Fibroblast of pulmonary artery (primary cell): ENCODE measurements at regions not wholly inside any gene's neighbourhood (a gene's known extent, or its start where the extent isn't known, plus 50 kb on each side); places are given as distances from the start of the nearest gene placed in this dataset.

Source experiments
- DNase-seq: peaks from one replicate; pipeline ENCODE4 v3.0.0-alpha.2; 2010; ENCODE audit warnings: low read depth
- H3K4me3 ChIP-seq: replicated peaks from 2 replicates; pipeline ENCODE4 v1.5.1; 2011; ENCODE audit warnings: low read depth, mild to moderate bottlenecking, control low read depth, low read length, moderate library complexity
- TF ChIP-seq, protein P1 (sequence below): IDR thresholded peaks from 2 replicates; pipeline ENCODE4 v1.5.1; 2011; ENCODE audit warnings: mild to moderate bottlenecking, control low read depth, low read length, inconsistent platforms; ENCODE audit errors: missing control alignments

DNA sequence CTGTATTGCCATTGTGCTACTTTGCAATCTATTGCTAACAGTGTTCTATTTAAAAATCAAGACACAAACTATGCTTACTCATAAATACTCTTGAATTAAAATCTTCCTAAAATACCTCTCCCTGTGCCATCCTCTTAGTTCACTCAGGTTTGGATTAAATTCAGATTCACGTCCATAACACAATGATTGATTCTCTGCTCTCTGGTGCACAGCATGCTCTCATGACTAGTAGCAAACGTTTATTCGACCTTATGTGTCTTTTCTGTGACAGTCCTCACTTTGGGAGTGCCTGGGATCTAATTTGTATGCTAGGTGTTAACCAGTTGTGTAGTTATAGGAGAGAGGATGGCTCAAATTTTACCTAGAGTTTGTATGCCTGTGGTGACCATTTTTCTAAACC is 270.4 kb upstream of the FKBP1C start:
- TF ChIP-seq, protein P1, sequence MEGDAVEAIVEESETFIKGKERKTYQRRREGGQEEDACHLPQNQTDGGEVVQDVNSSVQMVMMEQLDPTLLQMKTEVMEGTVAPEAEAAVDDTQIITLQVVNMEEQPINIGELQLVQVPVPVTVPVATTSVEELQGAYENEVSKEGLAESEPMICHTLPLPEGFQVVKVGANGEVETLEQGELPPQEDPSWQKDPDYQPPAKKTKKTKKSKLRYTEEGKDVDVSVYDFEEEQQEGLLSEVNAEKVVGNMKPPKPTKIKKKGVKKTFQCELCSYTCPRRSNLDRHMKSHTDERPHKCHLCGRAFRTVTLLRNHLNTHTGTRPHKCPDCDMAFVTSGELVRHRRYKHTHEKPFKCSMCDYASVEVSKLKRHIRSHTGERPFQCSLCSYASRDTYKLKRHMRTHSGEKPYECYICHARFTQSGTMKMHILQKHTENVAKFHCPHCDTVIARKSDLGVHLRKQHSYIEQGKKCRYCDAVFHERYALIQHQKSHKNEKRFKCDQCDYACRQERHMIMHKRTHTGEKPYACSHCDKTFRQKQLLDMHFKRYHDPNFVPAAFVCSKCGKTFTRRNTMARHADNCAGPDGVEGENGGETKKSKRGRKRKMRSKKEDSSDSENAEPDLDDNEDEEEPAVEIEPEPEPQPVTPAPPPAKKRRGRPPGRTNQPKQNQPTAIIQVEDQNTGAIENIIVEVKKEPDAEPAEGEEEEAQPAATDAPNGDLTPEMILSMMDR: no peak
- H3K4me3 ChIP-seq: no peak overlapping the region
- no peak for DNase-seq

DNA sequence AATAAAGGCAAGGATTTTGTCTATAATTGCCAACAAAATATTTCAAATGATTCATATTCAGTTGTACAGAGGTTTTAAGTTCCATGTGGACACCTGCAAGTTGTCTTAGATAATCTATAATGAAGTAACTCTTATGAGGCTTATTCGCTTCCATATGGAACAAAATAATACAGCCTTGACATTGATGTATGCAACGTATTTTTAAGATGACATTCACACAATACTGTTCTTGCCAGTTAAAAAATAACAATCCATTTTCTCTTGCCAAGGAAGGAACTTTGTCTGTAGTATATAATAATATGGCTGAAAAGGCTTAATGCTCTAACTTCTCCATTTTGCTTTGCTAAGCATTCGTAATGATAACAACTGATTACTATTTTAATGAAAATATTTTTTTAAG is 269.3 kb upstream of the FKBP1C start:
- no peak overlapping the region for H3K4me3 ChIP-seq
- DNase-seq: no peak
- TF ChIP-seq, protein P1: no peak

DNA sequence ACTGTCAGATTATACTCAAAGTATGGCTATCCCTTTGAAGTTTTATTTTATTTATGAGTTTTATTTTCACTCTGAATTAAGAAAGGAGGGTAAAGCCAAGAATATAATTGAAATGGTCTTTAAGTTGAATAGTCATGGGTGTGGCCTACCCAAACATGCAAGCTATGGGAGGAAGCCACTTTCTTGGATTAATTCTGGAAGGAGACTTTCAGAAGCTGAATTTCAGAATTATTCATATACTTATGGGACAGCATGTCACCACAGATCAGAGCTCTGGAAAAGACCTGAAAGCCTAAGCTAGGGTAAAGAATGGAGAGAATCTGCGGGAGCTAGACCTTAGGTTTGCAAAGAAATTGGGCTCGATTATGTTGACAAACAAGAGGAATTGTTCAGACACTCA is 242.4 kb upstream of the FKBP1C start:
- H3K4me3 ChIP-seq: no peak overlapping the region
- TF ChIP-seq, protein P1: no peak

DNA sequence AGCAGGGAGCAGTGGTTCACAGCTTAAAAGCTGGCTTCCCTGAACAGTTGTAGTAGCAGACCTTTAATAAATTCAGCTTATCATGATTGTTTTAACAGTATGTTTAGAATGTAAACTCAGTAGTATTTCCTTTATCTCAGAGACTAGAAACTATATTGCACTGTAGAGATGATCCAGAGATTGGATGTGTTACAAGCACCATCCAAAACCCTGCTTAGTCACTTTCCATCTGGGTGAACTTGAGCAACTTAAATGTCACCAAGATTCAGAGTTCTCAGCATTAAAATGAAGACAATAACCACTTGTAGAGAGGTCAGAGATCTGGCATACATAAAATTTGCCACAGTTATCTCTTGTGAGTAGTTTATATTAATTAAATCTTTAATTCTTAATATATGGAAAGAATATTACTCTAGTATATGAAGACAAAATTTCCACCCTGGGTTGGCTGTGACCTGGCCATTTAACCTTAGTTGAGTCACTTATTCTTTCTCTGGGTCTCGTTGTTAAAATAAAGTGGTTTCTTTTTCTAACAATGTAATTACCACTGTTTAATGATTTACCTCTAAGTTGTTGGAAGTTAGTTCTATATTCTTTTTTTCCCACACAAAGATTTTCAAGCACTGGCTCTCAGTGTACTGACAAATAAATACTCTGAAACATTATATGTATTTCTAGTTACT is 239.2 kb upstream of the FKBP1C start:
- no peak overlapping the region for H3K4me3 ChIP-seq
- TF ChIP-seq, protein P1: no peak
- DNase-seq: no peak

More for the DNA sequence above, 242.4 kb upstream of the FKBP1C start:
- no peak for DNase-seq

DNA sequence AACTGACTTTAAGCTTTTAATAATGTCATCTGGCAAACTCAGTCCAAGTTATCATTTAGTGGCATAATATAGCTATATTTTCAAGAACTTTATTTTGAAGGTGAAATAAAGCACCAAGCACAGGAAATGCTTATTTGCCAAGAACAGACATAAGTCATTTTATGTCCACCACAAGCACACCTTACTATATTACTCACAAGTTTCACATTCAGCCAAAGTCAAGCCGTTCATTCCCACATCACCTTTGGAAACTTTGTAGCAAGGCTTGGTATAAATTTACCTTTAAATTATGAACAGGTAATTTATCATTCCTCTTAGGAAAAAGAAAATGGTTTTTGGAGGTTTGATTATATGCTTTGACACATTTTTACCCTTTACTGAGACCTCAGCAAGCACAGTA is 236.8 kb upstream of the FKBP1C start:
- TF ChIP-seq, protein P1: no peak
- DNase-seq: no peak
- no peak overlapping the region for H3K4me3 ChIP-seq

DNA sequence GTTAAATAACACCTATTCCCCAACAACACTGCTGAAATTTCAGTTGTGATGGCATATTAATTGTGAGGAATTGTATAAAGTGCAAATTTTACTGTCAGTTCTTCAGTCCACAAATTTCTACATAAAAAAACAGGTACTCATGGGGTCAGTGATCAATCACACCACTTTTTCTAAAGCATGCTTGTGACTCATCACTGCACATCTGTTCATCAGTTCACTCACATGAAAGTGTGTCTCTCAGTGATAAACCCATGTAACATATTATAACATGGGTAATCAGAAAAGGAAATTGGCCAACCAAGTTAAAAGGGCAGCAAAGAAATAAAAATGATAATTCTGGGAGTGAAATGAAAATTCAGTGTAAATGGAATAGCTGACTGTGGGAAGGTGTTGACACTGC is 234.7 kb upstream of the FKBP1C start:
- DNase-seq: no peak
- TF ChIP-seq, protein P1: no peak
- H3K4me3 ChIP-seq: no peak overlapping the region

DNA sequence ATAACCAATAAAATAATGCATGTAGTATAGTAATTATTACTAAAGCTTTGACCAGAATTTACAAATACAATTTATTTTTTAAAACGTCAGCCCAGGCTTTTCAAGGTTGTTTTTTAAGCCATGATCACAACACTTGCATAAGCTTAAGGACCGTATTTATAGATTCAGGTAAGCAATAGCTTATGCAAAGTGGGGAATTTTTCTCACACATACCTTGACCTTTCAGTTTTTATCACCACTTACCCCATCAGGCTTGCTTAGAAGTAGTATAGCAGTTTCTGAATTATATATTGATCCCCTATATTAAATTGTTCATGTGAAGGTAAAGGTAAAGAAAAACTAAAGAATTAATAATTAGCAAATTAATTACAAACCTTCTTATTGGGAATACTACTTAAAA is 232.3 kb upstream of the FKBP1C start:
- no peak for DNase-seq
- no peak overlapping the region for H3K4me3 ChIP-seq
- TF ChIP-seq, protein P1: no peak
